Loucy (cell line): ENCODE measurements at regions not wholly inside any gene's neighbourhood (a gene's known extent, or its start where the extent isn't known, plus 50 kb on each side); places are given as distances from the start of the nearest gene placed in this dataset.

Source experiments
- H2AFZ ChIP-seq: fragments of 200-600 bp; sonication (generic); 2 replicates; pipeline ENCODE4 v1.6.0; 2016; ENCODE audit warnings: antibody characterized with exemption, mild to moderate bottlenecking, low read length, moderate library complexity
- H3F3A ChIP-seq: fragments of 200-600 bp; 2 replicates; pipeline ENCODE4 v1.6.0; 2016; ENCODE audit warnings: antibody characterized with exemption, low read depth, mild to moderate bottlenecking
- H3K27me3 ChIP-seq: fragments of 200-600 bp; sonication (generic); 2 replicates; pipeline ENCODE4 v1.6.1; 2014; ENCODE audit warnings: low read length, mild to moderate bottlenecking; ENCODE audit not compliant: insufficient read depth, poor library complexity, severe bottlenecking
- H3K36me3 ChIP-seq: fragments of 200-600 bp; sonication (generic); 2 replicates; pipeline ENCODE4 v1.6.1; 2016; ENCODE audit warnings: low read length; ENCODE audit not compliant: insufficient read depth
- H3K4me1 ChIP-seq: fragments of 200-600 bp; sonication (generic); 2 replicates; pipeline ENCODE4 v1.5.1; 2014; ENCODE audit warnings: low read length, mild to moderate bottlenecking; ENCODE audit not compliant: insufficient read depth, poor library complexity, severe bottlenecking
- H3K4me2 ChIP-seq: fragments of 200-600 bp; sonication (generic); 2 replicates; pipeline ENCODE4 v1.6.0; 2014; ENCODE audit warnings: antibody characterized with exemption, low read length, low read depth, mild to moderate bottlenecking; ENCODE audit not compliant: poor library complexity, severe bottlenecking
- H3K4me3 ChIP-seq: fragments of 200-600 bp; sonication (generic); 2 replicates; pipeline ENCODE4 v1.5.1; 2014; ENCODE audit warnings: low read length, mild to moderate bottlenecking, mixed read lengths; ENCODE audit not compliant: poor library complexity, severe bottlenecking
- H3K79me2 ChIP-seq: fragments of 200-600 bp; sonication (generic); 2 replicates; pipeline ENCODE4 v1.6.1; 2014; ENCODE audit warnings: low read length; ENCODE audit not compliant: insufficient read depth
- H3K9ac ChIP-seq: fragments of 200-600 bp; sonication (generic); 2 replicates; pipeline ENCODE4 v1.6.0; 2014; ENCODE audit warnings: mild to moderate bottlenecking, low read depth, low read length, moderate library complexity; ENCODE audit not compliant: poor library complexity, severe bottlenecking
- H3K9me2 ChIP-seq: fragments of 200-600 bp; sonication (generic); replicated peaks from 2 replicates; pipeline ENCODE4 v1.6.1; 2016; ENCODE audit warnings: low read depth, low read length, mixed read lengths
- H3K9me3 ChIP-seq: fragments of 200-600 bp; sonication (generic); 2 replicates; pipeline ENCODE4 v1.6.1; 2014; ENCODE audit warnings: mild to moderate bottlenecking, antibody characterized with exemption, low read length, low read depth; ENCODE audit not compliant: insufficient read depth
- H4K20me1 ChIP-seq: fragments of 200-600 bp; sonication (generic); 2 replicates; pipeline ENCODE4 v1.6.0; 2014; ENCODE audit warnings: antibody characterized with exemption, low read length, mild to moderate bottlenecking; ENCODE audit not compliant: insufficient read depth, poor library complexity, severe bottlenecking
- EZH2phosphoT487 ChIP-seq: fragments of 200-600 bp; IDR thresholded peaks from 2 replicates; pipeline ENCODE4 v1.6.1; 2018; ENCODE audit warnings: antibody characterized with exemption, mild to moderate bottlenecking, moderate library complexity, borderline replicate concordance
- TF ChIP-seq, protein P1 (sequence below): fragments of 200-600 bp; sonication (generic); conservative IDR thresholded peaks from 2 replicates; pipeline ENCODE4 v1.5.1; 2014; ENCODE audit warnings: mild to moderate bottlenecking, antibody characterized with exemption, low read length

DNA sequence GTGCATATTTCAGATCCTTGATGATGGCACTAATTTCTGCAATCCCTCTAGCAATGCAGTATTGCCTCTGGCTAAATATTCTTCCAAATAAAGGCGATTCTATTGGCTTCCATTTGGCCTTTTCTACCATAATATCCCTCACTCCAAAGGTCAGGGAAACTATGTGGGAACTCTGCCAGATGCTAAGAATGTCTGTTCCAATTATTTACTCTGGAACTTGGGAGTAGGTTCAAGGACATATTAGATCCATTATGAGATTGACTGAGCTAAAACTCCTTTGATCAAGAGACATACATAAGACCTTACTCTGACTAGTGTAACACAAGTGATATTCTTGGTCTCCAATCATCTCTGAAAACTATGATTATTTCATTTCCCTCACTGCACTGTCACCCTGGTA is 674.5 kb upstream of the NECTIN3 start:
- Histone ChIP-seq H3K79me2 (no peaks in the 10 kb centered on the region), H3K4me3 (no peak overlapping the region), H3K9ac (no peak overlapping the region), H3F3A (no peaks in the 10 kb centered on the region), H3K27me3 (no peaks in the 10 kb centered on the region), H4K20me1 (no peaks in the 10 kb centered on the region), H3K4me2 (no peak overlapping the region), H3K4me1 (no peaks in the 10 kb centered on the region), H3K9me2 (no peaks in the 10 kb centered on the region), H3K9me3 (peaks cover 6% of the 10 kb centered on the region; the same call in 1 of the 2 replicates), H2AFZ (no peak overlapping the region), H3K36me3 (no peaks in the 10 kb centered on the region)
- no peak for TF ChIP-seq EZH2phosphoT487
- TF ChIP-seq, protein P1, sequence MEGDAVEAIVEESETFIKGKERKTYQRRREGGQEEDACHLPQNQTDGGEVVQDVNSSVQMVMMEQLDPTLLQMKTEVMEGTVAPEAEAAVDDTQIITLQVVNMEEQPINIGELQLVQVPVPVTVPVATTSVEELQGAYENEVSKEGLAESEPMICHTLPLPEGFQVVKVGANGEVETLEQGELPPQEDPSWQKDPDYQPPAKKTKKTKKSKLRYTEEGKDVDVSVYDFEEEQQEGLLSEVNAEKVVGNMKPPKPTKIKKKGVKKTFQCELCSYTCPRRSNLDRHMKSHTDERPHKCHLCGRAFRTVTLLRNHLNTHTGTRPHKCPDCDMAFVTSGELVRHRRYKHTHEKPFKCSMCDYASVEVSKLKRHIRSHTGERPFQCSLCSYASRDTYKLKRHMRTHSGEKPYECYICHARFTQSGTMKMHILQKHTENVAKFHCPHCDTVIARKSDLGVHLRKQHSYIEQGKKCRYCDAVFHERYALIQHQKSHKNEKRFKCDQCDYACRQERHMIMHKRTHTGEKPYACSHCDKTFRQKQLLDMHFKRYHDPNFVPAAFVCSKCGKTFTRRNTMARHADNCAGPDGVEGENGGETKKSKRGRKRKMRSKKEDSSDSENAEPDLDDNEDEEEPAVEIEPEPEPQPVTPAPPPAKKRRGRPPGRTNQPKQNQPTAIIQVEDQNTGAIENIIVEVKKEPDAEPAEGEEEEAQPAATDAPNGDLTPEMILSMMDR, result no peak

- TF ChIP-seq, protein P1, result no peak
- TF ChIP-seq EZH2phosphoT487, result no peak
- no peaks in the 10 kb centered on the region for H4K20me1 ChIP-seq
These were observed 671.3 kb upstream of the NECTIN3 start for GRCh38 chr3:110400315-110400714.

DNA sequence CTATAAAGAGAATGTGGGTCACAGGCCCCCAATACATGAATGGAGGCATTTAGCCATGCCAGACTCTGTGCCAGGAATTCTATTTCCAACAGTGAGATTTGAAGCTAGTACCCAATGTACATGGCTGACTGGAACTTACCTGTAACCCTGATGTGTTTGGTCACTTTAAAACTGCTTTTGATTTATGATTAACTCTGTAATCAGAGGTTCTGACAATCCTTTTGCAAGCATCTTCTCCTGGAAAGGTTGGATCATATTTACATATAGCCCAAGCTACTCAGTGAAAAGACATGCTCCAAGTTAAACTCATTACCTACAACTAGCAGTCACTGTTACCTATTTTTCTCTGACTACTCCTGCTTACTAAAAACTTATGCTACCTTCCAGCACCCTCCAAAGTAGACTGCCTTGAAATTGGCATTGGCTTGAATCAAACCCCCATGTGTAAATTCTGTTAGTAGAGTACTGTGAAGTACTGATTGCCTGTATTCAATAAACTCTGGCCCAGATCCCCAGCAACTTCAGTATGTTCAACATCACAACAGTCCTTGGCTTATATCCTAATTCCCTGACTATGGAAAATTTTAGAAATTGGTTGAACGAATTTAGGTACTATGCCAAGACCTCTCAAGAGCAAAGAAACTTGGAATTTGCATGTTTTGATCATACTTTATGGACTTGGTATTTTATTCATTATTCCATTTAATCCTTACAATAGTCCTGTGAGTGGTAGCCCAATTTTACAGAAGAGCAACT is 665.6 kb upstream of the NECTIN3 start:
- Histone ChIP-seq H3K79me2 (no peaks in the 10 kb centered on the region), H3K4me2 (no peak overlapping the region), H2AFZ (no peak overlapping the region)

More at GRCh38 chr3:110400315-110400714, 671.3 kb upstream of the NECTIN3 start:
- no peaks in the 10 kb centered on the region for H3K79me2 ChIP-seq
- no peaks in the 10 kb centered on the region for H3K9me2 ChIP-seq
- no peak overlapping the region for H3K9ac ChIP-seq
- H3K4me1 ChIP-seq, result no peaks in the 10 kb centered on the region
- H3K4me3 ChIP-seq, result no peak overlapping the region
- no peaks in the 10 kb centered on the region for H3K27me3 ChIP-seq
- no peak overlapping the region for H2AFZ ChIP-seq
- peaks cover 6% of the 10 kb centered on the region; the same call in 1 of the 2 replicates for H3K9me3 ChIP-seq
- H3K36me3 ChIP-seq, result no peaks in the 10 kb centered on the region
- no peaks in the 10 kb centered on the region for H3F3A ChIP-seq
- H3K4me2 ChIP-seq, result no peak overlapping the region

More for the DNA sequence above, 665.6 kb upstream of the NECTIN3 start:
- Histone ChIP-seq H3K27me3 (no peaks in the 10 kb centered on the region), H3K9me2 (no peaks in the 10 kb centered on the region), H3F3A (no peaks in the 10 kb centered on the region), H3K9me3 (no peaks in the 10 kb centered on the region), H3K4me1 (no peaks in the 10 kb centered on the region), H4K20me1 (no peaks in the 10 kb centered on the region), H3K9ac (no peak overlapping the region), H3K36me3 (no peaks in the 10 kb centered on the region), H3K4me3 (no peak overlapping the region)
- TF ChIP-seq EZH2phosphoT487, result no peak
- TF ChIP-seq, protein P1, result no peak
